HepG2 (cell line): ENCODE measurements at regions not wholly inside any gene's neighbourhood (a gene's known extent, or its start where the extent isn't known, plus 50 kb on each side); places are given as distances from the start of the nearest gene placed in this dataset.

ENCODE experiments used
- ATAC-seq: fragments of 200-7000 bp; cut with Tn5 transposase; 3 replicates; pipeline ENCODE4 v1.9.1; 2020; ENCODE audit warnings: mild to moderate bottlenecking, moderate library complexity
- BruUV-seq: library from RNA; stranded (reverse); fragments of 400-500 nt; replicated peaks from 2 replicates; lab custom pipeline; 2021; lab: Mats Ljungman, UMichigan
- CTCF ChIA-PET: fragments of 300-600 bp; formaldehyde crosslinking; extraction: SDS; loops from one replicate; lab custom pipeline; 2021; ENCODE audit warnings: low total read pairs, inconsistent platforms, low intra/inter-chr PET ratio; lab: Yijun Ruan, JAX
- POLR2A ChIA-PET: fragments of 350-600 bp; sonication (Branson Sonifier 250); formaldehyde crosslinking; loops from one replicate; lab custom pipeline; 2020; ENCODE audit warnings: antibody characterized with exemption, inconsistent platforms; lab: Yijun Ruan, JAX
- DNase-seq: peaks from one replicate; pipeline ENCODE4 v3.0.0-alpha.2; 2015; ENCODE audit warnings: low spot score
- FAIRE-seq: peaks from 3 replicates; lab custom pipeline; 2011; peaks lifted over from hg19 to GRCh38; lab: Jason Lieb, UNC
- H2AFZ ChIP-seq: one replicate; pipeline ENCODE4 v1.6.1; 2011; ENCODE audit warnings: low read length, inconsistent platforms
- H3K27ac ChIP-seq: fragments of 300-600 bp; 3 replicates; pipeline ENCODE4 v1.8.0; 2011; ENCODE audit warnings: mixed run types, mild to moderate bottlenecking, mixed read lengths, low read length, inconsistent platforms; ENCODE audit not compliant: insufficient read depth; ENCODE audit errors: extremely low read length
- H3K27me3 ChIP-seq, 2 experiments: fragments of 200-600 bp in 1 of 2; 2 replicates in 1 of 2; 3 replicates in 1 of 2; pipeline versions ENCODE4 v1.6.0 to v1.8.0; 2011; ENCODE audit warnings: low read length in 2 of 2, mild to moderate bottlenecking in 2 of 2, moderate library complexity in 2 of 2, inconsistent platforms in 1 of 2; ENCODE audit not compliant: insufficient read depth in 2 of 2, control insufficient read depth in 1 of 2
- H3K36me3 ChIP-seq, 2 experiments: fragments of 200-600 bp in 1 of 2; replicated peaks in 1 of 2; 2 replicates in 1 of 2; 3 replicates in 1 of 2; pipeline versions ENCODE4 v1.5.1 to v1.8.0; 2011; ENCODE audit warnings: low read length in 2 of 2, inconsistent platforms in 1 of 2; ENCODE audit not compliant: insufficient read depth in 2 of 2, control insufficient read depth in 1 of 2
- H3K4me1 ChIP-seq: 2 replicates; pipeline ENCODE4 v1.5.1; 2012; ENCODE audit warnings: low read length, inconsistent platforms; ENCODE audit not compliant: insufficient read depth
- H3K4me2 ChIP-seq: 2 replicates; pipeline ENCODE4 v1.6.0; 2011; ENCODE audit warnings: low read depth, low read length, inconsistent platforms
- H3K4me3 ChIP-seq, 3 experiments: fragments of 200-600 bp in 1 of 3; sonication (generic), shearing (Covaris generic) in 1 of 3; replicated peaks in 1 of 3; 2 replicates each; pipeline ENCODE4 v1.5.1; 2011 to 2016; ENCODE audit warnings: low read length in 3 of 3, inconsistent platforms in 2 of 3, low read depth in 2 of 3, mild to moderate bottlenecking in 2 of 3, control low read depth in 1 of 3, mixed read lengths in 1 of 3; ENCODE audit not compliant: insufficient read depth in 1 of 3
- H3K79me2 ChIP-seq: one replicate; pipeline ENCODE4 v1.6.1; 2011; ENCODE audit warnings: low read length, inconsistent platforms; ENCODE audit not compliant: insufficient read depth
- H3K9ac ChIP-seq: 2 replicates; pipeline ENCODE4 v1.6.0; 2011; ENCODE audit warnings: mild to moderate bottlenecking, low read depth, low read length, inconsistent platforms; ENCODE audit not compliant: insufficient read depth
- H3K9me3 ChIP-seq: 2 replicates; pipeline ENCODE4 v1.5.1; 2012; ENCODE audit warnings: mild to moderate bottlenecking, low read length
- H4K20me1 ChIP-seq: 2 replicates; pipeline ENCODE4 v1.6.0; 2011; ENCODE audit warnings: inconsistent platforms, mild to moderate bottlenecking, low read length, moderate library complexity; ENCODE audit not compliant: insufficient read depth
- CREM ChIP-seq, 2 experiments: sonication (generic) in 1 of 2; formaldehyde crosslinking in 1 of 2; IDR thresholded peaks; 2 replicates each; pipeline versions ENCODE4 v1.4.0 to v1.6.1; 2016 to 2020; ENCODE audit warnings: antibody characterized with exemption in 1 of 2, mild to moderate bottlenecking in 1 of 2, missing genetic modification reagents in 1 of 2
- THYN1 ChIP-seq: sonication (generic); formaldehyde crosslinking; IDR thresholded peaks from 2 replicates; pipeline ENCODE4 v1.8.1; 2023; ENCODE audit warnings: low read depth, mild to moderate bottlenecking, moderate library complexity, missing genetic modification reagents, borderline replicate concordance
- ZNF20 ChIP-seq: sonication (generic); formaldehyde crosslinking; IDR thresholded peaks from 2 replicates; pipeline ENCODE4 v1.4.0; 2020; ENCODE audit warnings: mild to moderate bottlenecking, moderate library complexity, missing genetic modification reagents
- ZNF274 ChIP-seq: sonication (generic); formaldehyde crosslinking; IDR thresholded peaks from 2 replicates; pipeline ENCODE4 v1.5.1; 2020; ENCODE audit warnings: mild to moderate bottlenecking, missing genetic modification reagents
- ZNF484 ChIP-seq: sonication (generic); formaldehyde crosslinking; IDR thresholded peaks from 2 replicates; pipeline ENCODE4 v1.5.1; 2020; ENCODE audit warnings: mild to moderate bottlenecking, low read depth, missing genetic modification reagents, borderline replicate concordance
- ZNF790 ChIP-seq: sonication (generic); formaldehyde crosslinking; IDR thresholded peaks from 2 replicates; pipeline ENCODE4 v1.8.0; 2022; ENCODE audit warnings: missing genetic modification reagents, mild to moderate bottlenecking, borderline replicate concordance
- WGBS: methylation state at CpG from one replicate; pipeline ENCODE4 v1.1.6; 2017; ENCODE audit warnings: low lambda C conversion rate; 5-methylcytosine and 5-hydroxymethylcytosine counted together
- in situ Hi-C: cut with HindIII; loops from 2 replicates; pipeline ENCODE4 v1.10.0; 2017; ENCODE audit warnings: low pct_unique_long_range_greater_than_20kb; ENCODE audit not compliant: extremely low pct_ligation_motif_present
- intact Hi-C: fragments of 100-400 bp; cut with micrococcal nuclease; formaldehyde crosslinking; loops from one replicate; pipeline ENCODE4 v1.10.0; 2022; ENCODE audit not compliant: unreplicated experiment
- TF ChIP-seq, protein P1 (sequence below), 2 experiments: sonication (generic) in 1 of 2; formaldehyde crosslinking in 1 of 2; IDR thresholded peaks; 2 replicates each; pipeline versions ENCODE4 v1.4.0 to v1.6.1; 2018 to 2020; ENCODE audit warnings: missing genetic modification reagents in 2 of 2, borderline replicate concordance in 1 of 2, low read depth in 1 of 2, mild to moderate bottlenecking in 1 of 2, missing biosample characterization in 1 of 2

DNA sequence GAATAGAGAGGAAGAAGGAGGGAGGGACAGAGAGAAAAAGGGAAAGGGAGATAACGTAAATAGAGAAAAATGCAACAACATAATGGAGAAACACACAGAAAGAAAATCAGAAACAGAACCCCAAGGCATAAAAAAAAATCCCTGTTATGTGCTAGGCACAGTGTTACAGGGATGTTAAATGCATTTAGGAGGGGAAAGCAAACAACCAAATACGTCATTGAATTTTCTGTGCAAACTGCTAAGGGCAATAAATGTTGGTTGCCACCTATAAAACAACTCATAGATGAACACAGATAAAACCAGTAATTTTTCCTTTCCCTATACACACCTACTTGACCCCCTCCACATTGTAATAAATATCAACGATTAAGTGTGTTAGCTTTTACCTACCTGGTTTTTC is 51.3 kb upstream of the ASTN2 start:
- CTCF ChIA-PET: no interaction called here
- TF ChIP-seq ZNF20 (CRISPR knock-in tag): no peak
- TF ChIP-seq ZNF484 (CRISPR knock-in tag): no peak
- TF ChIP-seq CREM (IDR thresholded peaks at IDR 0.05): no peak
- no peak for TF ChIP-seq CREM (CRISPR knock-in tag; IDR thresholded peaks at IDR 0.05)
- TF ChIP-seq THYN1 (CRISPR knock-in tag): no peak
- TF ChIP-seq, protein P1, sequence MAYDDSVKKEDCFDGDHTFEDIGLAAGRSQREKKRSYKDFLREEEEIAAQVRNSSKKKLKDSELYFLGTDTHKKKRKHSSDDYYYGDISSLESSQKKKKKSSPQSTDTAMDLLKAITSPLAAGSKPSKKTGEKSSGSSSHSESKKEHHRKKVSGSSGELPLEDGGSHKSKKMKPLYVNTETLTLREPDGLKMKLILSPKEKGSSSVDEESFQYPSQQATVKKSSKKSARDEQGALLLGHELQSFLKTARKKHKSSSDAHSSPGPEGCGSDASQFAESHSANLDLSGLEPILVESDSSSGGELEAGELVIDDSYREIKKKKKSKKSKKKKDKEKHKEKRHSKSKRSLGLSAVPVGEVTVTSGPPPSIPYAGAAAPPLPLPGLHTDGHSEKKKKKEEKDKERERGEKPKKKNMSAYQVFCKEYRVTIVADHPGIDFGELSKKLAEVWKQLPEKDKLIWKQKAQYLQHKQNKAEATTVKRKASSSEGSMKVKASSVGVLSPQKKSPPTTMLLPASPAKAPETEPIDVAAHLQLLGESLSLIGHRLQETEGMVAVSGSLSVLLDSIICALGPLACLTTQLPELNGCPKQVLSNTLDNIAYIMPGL (CRISPR knock-in tag; IDR thresholded peaks at IDR 0.05; ENCODE audit: borderline replicate concordance in 1 of 2, low read depth in 1 of 2): no peak
- no peak for TF ChIP-seq ZNF274 (CRISPR knock-in tag)
- TF ChIP-seq ZNF790: no peak
- intact Hi-C loops: no loop called here
- 4% methylated on average over 3 of the region's 3 CpGs for WGBS
- Histone ChIP-seq H3K27me3 (no peaks in the 10 kb centered on the region), H3K79me2 (no peaks in the 10 kb centered on the region), H3K27ac (no peak overlapping the region), H3K4me3 (no peak overlapping the region), H3K36me3 (no peaks in the 10 kb centered on the region), H3K9ac (no peak overlapping the region), H4K20me1 (no peaks in the 10 kb centered on the region), H3K4me1 (peaks cover 14% of the 10 kb centered on the region), H3K9me3 (no peaks in the 10 kb centered on the region), H2AFZ (no peak overlapping the region), H3K4me2 (no peak overlapping the region)
- POLR2A ChIA-PET: no interaction called here
- no TSS peak for BruUV-seq
- in situ Hi-C loops: no loop called here
- DNase-seq (no peak), FAIRE-seq (no peak), ATAC-seq (no peak)
